Fibroblast of skin of abdomen (primary cell): ENCODE measurements at regions not wholly inside any gene's neighbourhood (a gene's known extent, or its start where the extent isn't known, plus 50 kb on each side); places are given as distances from the start of the nearest gene placed in this dataset.
A peak's percentile ranks its signal among the peaks of the same experiment; 100 is the strongest.

Experiments
- DNase-seq: peaks from one replicate; pipeline ENCODE4 v3.0.0-alpha.2; 2013

DNA sequence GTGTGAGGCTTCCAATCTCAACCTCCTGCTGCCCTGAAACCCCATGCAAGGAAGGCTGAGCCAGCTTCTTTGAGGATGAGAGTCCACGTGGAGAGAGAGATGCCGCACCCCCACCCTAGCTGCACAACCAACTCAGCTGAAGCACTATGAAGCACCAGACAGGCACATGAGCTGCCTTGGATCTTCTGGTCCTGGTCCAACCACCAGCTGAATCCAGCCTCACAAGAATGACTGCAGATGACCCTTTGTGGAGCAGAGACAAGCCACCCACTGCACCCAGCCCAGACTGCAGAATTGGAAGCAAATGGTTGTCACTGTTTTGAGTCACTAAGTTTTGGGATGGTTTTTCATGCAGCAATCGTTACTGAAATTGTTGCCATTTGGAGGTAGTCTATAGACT is 149.6 kb upstream of the SYT13 start:
- DNase-seq, result no peak

DNA sequence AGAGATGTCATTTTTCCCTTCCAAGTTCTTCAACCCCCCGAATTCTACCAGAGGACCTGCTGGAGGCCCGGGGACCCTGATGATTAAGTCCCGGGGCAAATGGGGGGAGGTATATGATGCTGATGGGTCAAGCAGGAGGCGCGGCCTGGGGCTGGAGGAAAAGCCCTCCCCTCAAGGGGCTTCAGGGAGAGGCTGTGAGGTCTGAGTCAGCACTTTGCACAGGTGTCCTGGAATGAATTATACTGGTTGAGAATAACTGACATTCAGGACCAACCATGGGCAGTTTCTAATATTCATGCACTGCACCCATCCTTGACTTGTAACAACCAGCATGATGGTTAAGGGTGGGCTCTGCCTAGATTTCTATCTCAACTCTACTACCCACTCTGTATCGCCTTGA is 146.8 kb upstream of the SYT13 start:
- DNase-seq, result no peak

DNA sequence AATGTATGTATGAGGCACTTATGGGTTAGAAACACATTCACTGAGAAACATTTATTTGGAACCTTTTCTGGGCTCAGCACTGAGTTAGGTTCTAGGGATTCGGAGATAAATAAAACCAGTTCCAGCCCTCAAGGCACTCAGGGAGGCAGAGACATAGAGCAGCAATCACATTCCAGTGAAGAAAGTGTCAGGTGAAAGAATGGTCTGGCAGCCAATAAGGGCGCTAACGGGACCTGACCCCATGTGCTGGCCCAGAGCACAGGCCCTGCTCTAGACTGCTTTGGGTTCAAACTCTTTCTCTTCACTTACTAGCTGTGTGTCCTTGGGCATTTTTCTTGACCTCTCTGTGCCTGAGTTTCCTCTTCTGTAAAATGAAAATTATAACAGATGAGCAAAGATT is 146.0 kb upstream of the SYT13 start:
- DNase-seq, result no peak

DNA sequence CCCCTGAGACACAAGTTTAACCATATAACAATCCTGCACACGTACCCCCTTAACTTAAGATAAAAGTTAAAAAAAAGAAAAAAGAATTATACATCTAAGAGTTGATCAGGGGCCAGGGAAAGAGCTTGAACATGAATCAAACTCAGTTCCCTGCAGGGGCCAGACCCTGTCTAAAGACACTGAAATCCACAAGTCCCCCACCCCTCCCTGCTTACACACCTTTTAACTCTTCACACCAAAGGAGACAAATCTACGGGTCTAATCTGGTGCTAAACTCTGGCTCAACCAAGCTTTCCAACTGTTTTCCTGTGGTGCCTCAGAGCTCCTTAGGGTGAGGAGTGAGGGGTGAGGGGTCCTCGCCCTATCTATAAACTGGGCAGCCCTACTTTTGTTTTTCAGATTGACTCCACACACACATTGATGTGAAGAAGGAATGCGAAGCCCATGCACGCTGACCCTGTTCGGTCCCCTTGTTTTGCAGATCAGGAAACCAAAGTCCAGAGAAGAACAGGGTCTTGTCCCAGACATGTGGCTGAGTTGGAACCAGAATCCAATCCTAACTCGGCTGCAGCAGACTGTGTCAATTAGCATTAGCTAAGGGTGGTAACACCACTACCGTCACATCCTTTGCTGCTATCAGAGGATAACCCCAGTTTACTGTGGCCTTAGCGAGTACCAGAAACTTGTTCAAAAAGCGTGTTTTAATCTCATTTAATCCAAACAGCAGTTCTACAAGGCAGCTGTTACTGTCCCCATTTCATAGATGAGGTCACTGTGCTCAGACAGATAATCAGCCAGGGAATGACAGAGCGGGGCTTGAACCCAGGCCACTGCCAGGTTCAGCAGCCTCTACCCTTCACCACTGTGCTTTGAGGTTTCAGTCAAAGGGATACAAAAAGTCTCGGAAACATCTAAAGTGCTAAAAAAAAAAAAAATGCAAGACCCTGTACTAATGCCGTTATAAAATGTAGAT is 145.2 kb upstream of the SYT13 start:
- DNase-seq, result no peak

DNA sequence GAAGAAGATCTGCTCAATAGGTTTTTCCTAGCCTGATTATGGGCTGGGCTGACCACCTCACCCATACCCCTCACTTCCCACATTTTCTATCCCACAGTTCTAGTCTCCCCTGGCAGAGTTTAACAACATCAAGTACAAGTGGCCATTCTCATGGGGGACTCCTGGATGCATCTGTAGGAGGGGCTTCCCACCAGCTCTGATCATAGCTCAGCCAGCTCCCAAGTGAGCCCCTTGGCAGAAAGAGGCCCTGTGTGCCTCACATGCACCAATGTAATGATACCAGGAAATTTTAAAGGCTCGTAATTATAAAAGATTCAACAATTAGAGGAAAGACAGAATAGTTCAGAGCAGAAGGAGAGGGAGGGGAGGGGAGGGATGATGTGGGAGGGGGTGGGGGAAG is 144.2 kb upstream of the SYT13 start:
- no peak for DNase-seq

DNA sequence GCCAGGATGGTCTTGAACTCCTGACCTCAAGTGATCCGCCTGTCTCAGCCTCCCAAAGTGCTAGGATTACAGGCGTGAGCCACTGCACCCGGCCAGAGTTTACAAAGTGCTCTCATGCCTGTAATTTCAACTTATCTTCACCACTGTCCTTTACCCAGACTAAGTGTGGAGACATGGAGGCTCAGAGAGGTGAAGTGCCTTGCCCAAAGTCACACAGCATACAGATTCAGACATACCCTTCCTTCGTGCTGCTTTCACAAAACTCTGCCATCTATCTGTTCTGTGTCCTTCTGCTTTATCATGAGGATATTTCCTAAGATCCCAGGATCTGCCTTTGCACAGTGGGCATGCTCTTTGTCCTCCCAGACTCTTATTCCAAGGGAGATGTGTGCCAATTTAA is 143.6 kb upstream of the SYT13 start:
- no peak for DNase-seq

DNA sequence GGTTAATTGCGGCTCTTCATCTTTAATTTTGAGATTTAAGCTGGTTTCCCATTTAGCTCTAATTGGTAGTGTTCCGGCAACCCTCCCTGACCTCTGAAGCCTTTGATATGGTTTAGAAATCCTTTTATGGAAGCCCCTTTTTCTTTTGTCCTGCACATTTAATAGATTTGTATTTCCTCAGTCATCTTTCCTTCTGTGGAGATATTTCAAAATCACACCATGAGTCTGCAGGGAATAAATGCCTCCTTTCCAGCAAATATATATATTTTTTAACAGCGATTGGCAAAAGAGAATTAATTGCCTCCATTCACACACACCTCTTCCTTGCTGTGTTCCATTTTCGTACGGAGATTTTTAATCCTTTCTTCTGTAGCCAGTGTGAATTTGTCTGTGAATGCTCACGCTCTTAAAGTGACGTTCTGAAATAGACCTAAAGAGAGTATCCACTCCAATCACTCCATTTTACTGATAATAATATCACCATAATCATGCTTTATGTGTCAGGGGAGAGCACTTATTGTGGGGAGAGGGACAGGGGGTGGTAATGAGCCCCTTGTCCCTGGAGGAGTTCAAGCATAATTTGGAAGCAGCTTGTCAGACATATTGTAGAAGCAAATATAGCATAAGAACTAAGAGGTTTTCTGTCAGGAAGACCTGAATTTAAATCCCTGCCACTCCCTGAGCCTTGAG is 142.5 kb upstream of the SYT13 start:
- DNase-seq, result no peak

DNA sequence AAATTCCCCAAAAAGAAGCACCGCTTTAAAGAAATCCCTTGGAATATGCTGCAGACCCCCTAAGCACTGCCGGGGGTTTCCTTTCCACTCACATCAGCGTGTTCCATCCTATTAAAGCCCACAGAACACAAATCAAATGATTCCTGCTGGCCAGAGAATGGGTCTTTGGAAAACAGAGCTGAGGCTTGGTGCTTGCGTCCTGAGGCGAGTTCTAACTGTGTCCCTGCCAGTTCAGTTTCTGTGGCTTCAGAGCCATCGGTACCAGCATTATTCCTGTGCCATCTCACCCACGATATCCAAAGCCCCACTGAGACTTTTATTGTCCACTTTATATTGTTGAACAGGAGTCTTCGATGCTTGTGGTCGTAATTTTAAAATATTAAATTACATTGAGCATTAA is 142.0 kb upstream of the SYT13 start:
- DNase-seq, result no peak

DNA sequence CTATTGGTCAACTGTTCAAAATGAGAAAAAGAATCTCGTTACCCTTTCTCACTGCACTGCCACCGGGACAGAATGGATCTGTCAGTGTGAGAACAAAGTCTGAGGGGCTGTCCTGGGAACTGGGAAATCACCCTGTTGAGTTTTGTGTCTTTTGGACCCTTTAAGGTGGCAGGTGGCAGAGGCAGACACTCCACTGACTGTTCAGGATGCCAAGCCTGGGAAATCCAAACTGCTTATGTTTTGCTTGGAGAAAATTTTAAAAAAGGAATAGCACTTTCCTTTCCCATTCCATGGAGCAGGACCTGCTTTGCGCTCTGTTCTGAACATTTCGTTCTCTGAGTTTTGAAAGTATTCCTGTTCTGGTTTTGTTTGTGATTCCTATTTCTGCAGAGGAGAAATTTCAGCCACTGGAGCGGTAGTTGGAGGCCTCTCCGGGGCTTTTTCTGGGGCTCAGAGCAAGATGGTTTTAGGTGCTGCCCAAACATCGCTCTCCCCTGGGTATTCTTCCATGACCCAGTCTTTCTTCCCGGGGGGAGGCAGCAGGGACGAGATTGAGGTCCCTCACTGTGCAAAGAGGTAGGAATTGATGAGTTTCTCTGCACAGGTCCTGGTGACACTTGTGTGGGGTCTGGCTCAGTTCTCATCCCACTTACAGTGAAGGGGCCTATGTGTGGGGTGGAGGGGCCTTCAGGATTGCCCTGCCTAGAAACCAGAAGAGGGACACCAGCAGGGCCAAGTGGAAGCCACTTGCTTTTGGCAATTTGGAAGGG is 138.5 kb upstream of the SYT13 start:
- no peak for DNase-seq

DNA sequence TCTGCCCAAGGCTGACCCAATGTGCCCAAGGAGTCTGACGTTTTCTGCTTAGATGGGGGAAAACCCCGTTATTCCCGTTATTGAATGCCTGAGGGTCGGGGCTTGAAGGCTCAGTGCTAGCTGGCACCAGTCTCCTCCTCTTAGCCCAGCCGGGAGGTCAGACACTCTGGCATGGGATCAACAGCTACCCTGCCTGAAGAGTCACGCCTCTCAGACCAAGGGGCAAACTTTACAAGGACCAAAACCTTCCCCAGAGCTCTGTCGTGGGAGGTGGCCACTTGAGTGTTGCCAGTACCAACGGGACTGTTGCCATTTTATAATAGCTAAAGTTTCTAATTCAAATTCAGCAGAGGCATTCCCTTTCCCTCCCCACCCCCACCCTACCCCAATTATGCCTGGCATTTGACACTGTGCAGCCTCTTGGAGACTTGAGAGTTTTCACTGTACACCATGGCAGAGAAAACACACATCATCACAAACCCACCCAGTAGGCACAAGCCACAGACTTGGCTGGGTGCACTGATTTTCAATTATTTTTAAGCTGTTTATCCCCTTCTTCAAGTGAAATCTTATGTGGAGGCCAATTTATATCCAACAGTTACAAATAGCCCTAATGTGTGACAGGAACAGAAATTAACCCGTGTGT is 137.5 kb upstream of the SYT13 start:
- no peak for DNase-seq

DNA sequence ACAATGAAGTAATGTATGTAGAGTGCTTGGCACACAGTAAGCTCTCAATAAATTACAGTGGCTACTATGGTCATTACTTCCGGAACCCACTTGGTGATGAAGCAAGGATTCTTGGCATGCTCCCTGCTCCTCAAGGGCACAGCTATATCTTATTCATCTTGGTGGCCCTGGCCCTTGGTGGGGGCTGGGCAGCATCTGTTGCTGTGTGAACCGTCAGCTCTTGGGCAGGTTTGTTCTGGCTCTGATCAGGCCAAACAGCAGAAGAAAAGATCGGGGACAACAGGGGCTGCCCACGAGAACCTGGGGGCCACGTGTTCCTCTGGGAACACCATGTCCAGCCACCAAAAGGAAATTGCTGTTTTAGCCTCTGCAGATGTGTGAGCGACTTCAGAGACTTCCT is 136.9 kb upstream of the SYT13 start:
- no peak for DNase-seq

DNA sequence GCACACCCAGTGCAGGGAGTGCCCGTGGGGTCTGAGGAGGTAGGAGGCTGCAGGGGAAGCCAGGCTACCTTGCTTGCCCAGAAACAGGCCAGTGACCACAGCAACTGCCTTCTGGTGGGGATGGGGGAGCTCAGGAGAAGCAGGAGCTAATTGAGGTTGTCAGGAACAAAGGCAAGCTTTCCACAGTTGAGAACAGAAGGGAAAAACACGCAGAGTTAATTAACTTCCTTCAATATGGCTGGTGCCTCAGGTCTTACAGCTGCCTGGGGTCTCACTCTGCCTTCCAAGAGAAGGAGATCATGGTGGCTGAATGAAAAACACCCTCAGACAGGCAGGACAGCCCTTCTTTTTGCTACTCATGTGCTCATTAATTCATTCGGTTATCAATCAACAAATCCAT is 127.9 kb upstream of the SYT13 start:
- DNase-seq, result no peak

DNA sequence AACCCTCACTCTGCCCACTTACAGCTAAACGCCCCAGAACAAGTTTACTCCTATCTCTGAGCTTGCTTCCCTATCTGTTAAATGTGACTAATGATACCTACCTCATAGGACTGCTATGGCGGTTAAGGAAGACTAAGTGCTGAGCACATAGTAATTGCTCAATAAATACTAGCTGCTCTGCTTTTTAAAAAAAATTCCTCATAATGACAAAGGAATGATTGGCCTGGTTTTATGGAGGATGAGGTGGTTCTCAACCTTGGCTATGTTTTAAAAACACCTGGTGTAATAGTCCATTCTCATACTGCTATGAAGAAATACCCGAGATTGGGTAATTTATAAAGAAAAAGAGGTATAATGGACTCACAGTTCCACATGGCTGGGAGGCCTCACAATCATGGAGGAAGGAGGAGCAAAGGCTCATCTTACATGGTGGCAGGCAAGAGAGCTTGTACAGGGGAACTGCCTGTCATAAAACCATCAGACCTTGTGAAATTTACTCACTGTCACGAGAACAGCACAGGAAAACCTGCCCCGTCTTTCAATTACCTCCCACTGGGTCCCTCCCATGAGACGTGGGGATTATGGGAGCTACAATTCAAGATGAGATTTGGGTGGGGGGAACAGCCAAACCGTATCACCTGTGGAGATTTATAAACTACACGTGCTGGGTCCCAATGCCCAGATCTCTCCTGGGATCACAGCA is 127.2 kb upstream of the SYT13 start:
- no peak for DNase-seq

DNA sequence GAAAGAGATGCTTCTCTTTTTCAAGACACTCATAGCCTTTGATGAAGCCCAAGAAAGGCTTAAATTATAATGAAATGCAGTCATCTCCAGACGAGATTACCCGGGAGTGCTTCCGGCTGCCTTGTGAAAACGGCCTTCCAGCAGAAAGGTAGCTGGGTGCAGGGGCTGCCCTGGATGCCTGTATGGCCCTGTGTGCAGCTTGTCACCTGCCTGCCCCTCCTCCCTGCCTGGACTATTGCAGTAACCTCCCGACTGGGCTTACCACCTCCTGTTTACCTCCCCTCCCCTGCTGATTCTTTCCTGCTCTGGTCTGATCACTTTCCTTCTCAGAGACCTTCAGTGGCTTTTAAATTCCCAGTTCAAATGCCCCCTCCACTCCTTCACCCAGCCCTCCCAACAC is 126.4 kb upstream of the SYT13 start:
- DNase-seq, result no peak

DNA sequence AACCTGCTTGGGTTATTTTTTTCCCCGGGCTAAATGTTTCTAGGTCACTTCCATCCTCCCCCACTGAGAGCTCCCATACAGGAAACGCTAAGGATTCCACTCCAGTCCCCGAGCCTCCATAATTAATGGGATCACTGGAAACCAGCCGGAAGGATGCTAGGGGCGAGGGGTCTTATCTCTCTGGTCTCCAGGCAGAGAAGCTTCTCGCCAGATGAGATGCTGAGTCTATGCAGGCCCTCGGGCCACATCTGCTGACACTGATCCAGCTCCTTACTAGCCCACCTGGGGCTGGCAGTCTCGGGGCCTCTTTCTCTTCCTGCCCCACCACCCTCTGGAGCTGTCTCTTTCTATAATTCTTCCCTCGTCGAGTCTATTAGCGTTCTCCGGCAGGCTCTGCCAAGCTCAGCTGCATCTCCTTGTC is 125.9 kb upstream of the SYT13 start:
- peak; percentile 44 for DNase-seq

DNA sequence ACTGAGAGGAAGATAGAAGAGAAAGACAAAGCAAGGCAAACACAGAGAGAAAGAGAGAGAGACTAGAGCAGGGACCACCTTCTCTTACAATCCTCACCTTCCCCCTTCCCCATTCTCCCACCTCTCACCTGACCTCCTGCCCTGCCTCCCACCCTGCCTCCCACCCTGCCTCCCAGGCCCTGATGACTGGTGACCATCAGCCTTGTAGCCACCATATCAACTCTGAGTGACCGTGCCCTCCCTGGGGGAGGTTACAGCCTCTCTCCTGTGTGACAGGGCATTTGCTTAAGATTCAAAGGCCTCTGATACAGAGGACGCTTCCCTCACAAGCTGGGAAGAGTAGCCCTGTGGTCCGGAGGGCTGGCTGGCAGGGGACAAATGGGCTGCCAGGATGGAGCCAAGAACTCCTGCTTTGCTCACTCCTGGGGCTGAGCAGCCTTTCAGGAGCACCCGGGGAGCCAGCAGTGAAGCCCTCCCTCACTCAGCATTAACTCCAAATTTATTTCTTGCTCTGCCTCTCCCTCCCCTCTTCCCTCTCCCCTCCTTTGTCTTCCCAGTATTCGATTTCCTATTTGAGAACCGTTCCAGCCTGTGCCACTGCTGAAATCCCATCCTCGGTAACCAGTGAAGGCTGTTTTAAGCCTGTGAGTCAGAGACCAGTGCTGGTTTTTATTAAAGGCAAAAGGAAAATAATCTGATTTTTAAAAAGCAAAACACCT is 125.2 kb upstream of the SYT13 start:
- DNase-seq, result peak; percentile 70

DNA sequence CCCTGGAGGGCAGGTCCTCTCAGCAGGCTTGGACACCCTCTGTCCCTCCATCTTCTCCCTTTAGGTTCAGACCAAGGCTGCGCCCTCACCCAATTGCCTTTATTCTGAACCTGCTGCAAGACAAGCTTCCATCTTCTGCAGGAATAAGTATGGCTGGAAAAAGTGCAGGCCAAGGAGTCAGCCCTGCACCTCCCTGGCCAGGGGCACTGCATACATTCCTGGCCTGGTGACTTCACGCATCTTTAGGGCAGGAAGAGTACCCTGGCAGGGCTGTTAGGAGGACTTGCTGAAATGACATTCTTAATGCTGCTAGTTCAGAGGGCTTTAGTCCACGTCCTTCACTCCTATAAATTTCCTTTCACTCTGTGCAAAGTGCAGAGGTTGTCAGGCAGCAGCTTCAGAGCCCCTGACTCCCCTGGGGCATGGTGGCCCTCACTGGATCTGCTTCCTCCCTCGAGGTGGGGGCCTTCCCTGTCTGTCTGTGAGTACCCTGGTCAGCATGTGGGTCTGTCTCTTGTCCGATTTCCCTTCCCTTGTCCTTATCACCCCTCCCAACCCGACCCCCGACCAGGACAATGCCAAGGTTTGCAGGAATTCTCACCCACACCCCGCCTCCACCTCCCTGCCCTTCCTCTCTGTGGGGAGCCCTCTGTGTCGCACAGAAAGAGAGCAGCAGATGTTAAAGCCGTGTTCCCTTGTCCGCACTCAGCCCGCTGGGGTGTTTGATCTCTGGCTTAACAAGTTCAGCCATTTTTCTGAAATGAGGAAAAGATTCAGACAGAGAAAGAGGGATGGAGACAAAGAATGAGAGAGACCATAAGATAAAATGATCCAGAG is 124.5 kb upstream of the SYT13 start:
- DNase-seq, result no peak

DNA sequence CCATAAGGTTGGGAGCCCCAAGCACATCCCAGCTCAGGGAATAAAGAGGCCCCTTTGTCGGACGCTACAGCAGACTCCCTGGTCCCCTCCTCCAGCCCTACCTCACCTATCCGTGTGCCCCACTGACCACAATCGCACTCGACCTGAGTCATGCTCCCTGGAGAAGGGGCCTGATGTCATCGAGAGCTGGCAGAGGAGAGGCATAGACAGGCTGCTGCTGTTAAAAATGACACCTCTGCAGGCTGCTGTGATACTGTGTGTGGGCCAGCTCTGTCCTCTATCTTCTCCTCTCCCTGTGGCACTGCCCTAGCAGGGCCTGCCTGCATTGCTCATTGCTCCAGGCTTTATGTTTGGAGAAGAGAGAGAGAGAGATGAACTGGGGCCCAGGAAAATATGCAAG is 123.4 kb upstream of the SYT13 start:
- no peak for DNase-seq

DNA sequence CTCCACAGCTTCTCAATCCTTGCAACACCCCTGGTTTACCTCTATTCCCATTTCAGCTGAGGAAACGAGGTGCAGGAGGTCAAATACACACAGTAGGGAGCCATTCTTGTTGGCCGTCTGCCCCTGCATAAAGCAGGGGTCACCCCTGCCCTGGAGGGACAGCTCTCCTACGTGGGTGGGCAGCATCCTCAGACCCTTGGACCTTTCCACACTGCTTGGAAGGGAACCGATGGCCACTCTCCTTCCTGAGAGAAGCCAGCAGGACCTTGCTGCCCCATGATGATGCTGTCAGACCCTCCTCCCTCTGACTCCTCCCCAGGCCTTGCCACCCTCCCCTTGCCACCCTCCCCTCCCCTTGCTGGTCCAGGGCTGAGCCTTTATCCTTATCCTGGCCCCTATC is 121.1 kb upstream of the SYT13 start:
- no peak for DNase-seq

DNA sequence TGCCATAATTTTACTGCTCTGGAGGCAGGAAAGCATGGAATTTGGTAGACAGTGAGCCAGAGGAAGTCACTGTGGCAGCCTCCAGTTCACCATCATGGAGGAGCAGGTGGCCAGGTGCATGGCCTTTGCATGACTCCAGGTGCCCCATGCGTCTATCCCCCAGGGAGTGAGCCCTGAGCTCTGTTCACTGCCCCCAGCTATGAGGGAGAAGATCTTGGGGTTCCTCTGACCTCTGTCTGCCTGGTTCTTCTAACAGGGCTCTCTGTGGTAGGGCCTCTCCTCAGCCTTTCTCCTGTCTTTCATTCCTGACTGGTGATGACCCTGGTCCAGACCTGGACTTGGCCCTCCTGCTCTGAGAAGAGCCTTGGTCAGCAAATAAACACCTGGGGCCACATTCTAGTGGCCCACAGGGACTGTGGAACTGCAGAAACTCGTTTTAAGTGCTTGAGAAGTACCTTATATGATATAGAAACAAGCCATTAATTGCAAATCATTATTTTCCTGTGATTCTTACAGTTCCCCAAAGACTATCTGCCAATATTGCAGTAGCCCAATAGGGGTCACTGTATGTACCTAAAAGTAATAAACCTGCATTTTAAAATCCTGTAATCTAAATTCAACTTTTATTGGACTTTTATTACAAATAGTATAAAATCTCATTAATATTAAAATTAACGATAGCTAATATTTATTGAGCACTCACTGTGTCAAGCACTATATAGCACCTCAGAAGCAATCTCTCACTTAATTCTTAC is 120.0 kb upstream of the SYT13 start:
- no peak for DNase-seq
